CD4-positive, alpha-beta T cell treated with Interleukin-4 for 1 hour (primary cell): ENCODE measurements at regions not wholly inside any gene's neighbourhood (a gene's known extent, or its start where the extent isn't known, plus 50 kb on each side); places are given as distances from the start of the nearest gene placed in this dataset.
"Not testable (repeated sequence)": the region's sequence is repeated elsewhere in the genome, so short reads cannot be mapped to it uniquely, and the experiment has no call there.

ENCODE experiments used
- DNase-seq, 2 donors: peaks; one replicate each; pipeline ENCODE4 v3.0.0-alpha.2; 2020 to 2022

- no peak for DNase-seq
Observed at GRCh38 chr3:118671192-118671591, 363.5 kb downstream of the IGSF11 start.

GRCh38 chr3:118675305-118675704 lies 359.3 kb downstream of the IGSF11 start:
- DNase-seq: no peak

- DNase-seq: not testable (repeated sequence)
Observed at GRCh38 chr3:118678663-118679062, 356.0 kb downstream of the IGSF11 start.

- DNase-seq: no peak
Observed at GRCh38 chr3:118682921-118683320, 351.7 kb downstream of the IGSF11 start.

- DNase-seq: no peak
Observed at GRCh38 chr3:118683636-118684035, 351.0 kb downstream of the IGSF11 start.

- no peak for DNase-seq
Observed at GRCh38 chr3:118688396-118688884, 346.2 kb downstream of the IGSF11 start.

GRCh38 chr3:118692416-118692815 lies 342.2 kb downstream of the IGSF11 start:
- DNase-seq: no peak

- no peak for DNase-seq
Observed at GRCh38 chr3:118705487-118706219, 329.0 kb downstream of the IGSF11 start.

- no peak for DNase-seq
Observed at GRCh38 chr3:118707991-118708390, 326.7 kb downstream of the IGSF11 start.

- no peak for DNase-seq
Observed at GRCh38 chr3:118710532-118710931, 324.1 kb downstream of the IGSF11 start.

GRCh38 chr3:118713502-118714207 lies 321.0 kb downstream of the IGSF11 start:
- no peak for DNase-seq

GRCh38 chr3:118714800-118715199 lies 319.8 kb downstream of the IGSF11 start:
- no peak for DNase-seq

GRCh38 chr3:118729546-118729945 lies 305.1 kb downstream of the IGSF11 start:
- no peak for DNase-seq

GRCh38 chr3:118734664-118735063 lies 300.0 kb downstream of the IGSF11 start:
- no peak for DNase-seq

GRCh38 chr3:118736107-118736506 lies 298.5 kb downstream of the IGSF11 start:
- no peak for DNase-seq

- DNase-seq: no peak
Observed at GRCh38 chr3:118740722-118741290, 293.8 kb downstream of the IGSF11 start.

- DNase-seq: no peak
Observed at GRCh38 chr3:118742760-118743159, 291.9 kb downstream of the IGSF11 start.

GRCh38 chr3:118744186-118744585 lies 290.5 kb downstream of the IGSF11 start:
- DNase-seq: no peak

- DNase-seq: no peak
Observed at GRCh38 chr3:118754406-118755252, 280.0 kb downstream of the IGSF11 start.

GRCh38 chr3:118755253-118755801 lies 279.3 kb downstream of the IGSF11 start:
- DNase-seq: no peak

- DNase-seq: no peak
Observed at GRCh38 chr3:118760585-118761290, 273.9 kb downstream of the IGSF11 start.

GRCh38 chr3:118761291-118761606 lies 273.4 kb downstream of the IGSF11 start:
- no peak for DNase-seq
